ENCODE measurements at regions not wholly inside any gene's neighbourhood (a gene's known extent, or its start where the extent isn't known, plus 50 kb on each side); places are given as distances from the start of the nearest gene placed in this dataset.

DNA sequence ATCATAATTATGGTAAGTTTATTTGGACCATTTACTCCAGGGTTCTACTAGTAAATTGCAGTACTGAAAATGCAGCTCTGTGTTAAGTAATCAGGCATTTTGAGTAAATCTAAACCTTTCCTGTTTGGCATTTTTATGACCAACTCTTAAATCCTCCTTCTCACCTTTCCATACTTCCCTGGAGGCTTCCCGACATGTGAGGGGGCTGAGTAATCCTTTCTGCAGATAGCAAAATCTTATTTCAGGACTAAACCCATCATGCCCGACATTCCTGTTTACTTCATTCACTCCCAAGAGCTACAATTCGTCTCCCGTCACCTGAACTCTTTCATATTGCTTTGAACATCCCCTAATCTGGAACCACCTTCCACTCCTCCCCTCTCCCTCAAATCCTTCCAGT, 296.6 kb downstream of the IKZF2 start:
- TF ChIP-seq, protein P1, sequence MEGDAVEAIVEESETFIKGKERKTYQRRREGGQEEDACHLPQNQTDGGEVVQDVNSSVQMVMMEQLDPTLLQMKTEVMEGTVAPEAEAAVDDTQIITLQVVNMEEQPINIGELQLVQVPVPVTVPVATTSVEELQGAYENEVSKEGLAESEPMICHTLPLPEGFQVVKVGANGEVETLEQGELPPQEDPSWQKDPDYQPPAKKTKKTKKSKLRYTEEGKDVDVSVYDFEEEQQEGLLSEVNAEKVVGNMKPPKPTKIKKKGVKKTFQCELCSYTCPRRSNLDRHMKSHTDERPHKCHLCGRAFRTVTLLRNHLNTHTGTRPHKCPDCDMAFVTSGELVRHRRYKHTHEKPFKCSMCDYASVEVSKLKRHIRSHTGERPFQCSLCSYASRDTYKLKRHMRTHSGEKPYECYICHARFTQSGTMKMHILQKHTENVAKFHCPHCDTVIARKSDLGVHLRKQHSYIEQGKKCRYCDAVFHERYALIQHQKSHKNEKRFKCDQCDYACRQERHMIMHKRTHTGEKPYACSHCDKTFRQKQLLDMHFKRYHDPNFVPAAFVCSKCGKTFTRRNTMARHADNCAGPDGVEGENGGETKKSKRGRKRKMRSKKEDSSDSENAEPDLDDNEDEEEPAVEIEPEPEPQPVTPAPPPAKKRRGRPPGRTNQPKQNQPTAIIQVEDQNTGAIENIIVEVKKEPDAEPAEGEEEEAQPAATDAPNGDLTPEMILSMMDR (IDR thresholded peaks at IDR 0.05; ENCODE audit: low read depth, low read length): no peak
- TF ChIP-seq EZH2phosphoT487 (IDR thresholded peaks at IDR 0.05; ENCODE audit: low read depth): no peak

Data from OCI-LY3 (cell line).